ENCODE measurements at regions not wholly inside any gene's neighbourhood (a gene's known extent, or its start where the extent isn't known, plus 50 kb on each side); places are given as distances from the start of the nearest gene placed in this dataset.

DNA sequence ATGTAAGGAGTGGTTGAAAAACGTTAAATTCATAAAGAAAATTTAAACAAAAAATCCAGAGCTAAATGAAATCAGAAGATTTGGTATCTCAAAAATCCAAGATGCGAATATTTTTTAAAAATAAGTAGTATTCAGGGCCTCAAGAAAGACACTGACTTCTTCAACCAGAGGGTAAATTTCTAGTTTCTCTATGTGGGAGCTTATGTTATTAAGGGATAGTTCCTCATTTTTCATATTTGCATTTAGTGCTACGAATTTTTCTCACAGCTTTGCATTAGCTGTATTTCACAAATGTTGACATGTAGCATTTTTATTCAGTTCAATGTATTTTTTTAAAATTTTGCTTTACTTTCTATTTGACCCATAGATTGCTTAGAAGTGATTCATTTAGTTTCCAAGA is 454.7 kb downstream of the CBLN2 start:
- DNase-seq, result no peak
- H3K14ac ChIP-seq (ENCODE audit: low read length in 2 of 2), result no peak overlapping the region
- H2AFZ ChIP-seq (ENCODE audit: low read depth, low read length), result no peak overlapping the region
- no CpG with 5 or more reads among the region's 3 CpGs for WGBS
- no peak overlapping the region for H2BK12ac ChIP-seq (ENCODE audit: low read length in 2 of 2)
- H3K4me2 ChIP-seq (ENCODE audit: low read length, poor library complexity, severe bottlenecking), result no peak overlapping the region
- H3K4me1 ChIP-seq (ENCODE audit: control insufficient read depth, insufficient read depth, low read depth, low read length), result no peaks in the 10 kb centered on the region
- H3K9me3 ChIP-seq (ENCODE audit: control insufficient read depth, low read length), result no peaks in the 10 kb centered on the region
- no peak overlapping the region for H3K4ac ChIP-seq (ENCODE audit: low read depth in 1 of 2, low read length in 2 of 2)
- H2AK5ac ChIP-seq (ENCODE audit: low read length, severe bottlenecking), result no peak overlapping the region
- no peak overlapping the region for H4K8ac ChIP-seq (ENCODE audit: low read length)
- H3K36me3 ChIP-seq (ENCODE audit: control insufficient read depth in 1 of 2, insufficient read depth in 2 of 2, low read depth in 1 of 2, low read length in 2 of 2), result no peaks in the 10 kb centered on the region
- no peak overlapping the region for H4K91ac ChIP-seq (ENCODE audit: low read length)
- H2BK5ac ChIP-seq (ENCODE audit: low read depth, low read length, poor library complexity, severe bottlenecking), result no peak overlapping the region
- H3K79me1 ChIP-seq (replicated peaks; ENCODE audit: low read length, poor library complexity, severe bottlenecking), result no peaks in the 10 kb centered on the region
- no peaks in the 10 kb centered on the region for H3K27me3 ChIP-seq (ENCODE audit: control insufficient read depth in 1 of 2, insufficient read depth in 1 of 2, low read length in 2 of 2)
- no peak overlapping the region for H3K9ac ChIP-seq (ENCODE audit: low read length)
- H2BK15ac ChIP-seq (ENCODE audit: low read depth, poor library complexity, severe bottlenecking), result no peak overlapping the region
- no peak overlapping the region for H2BK120ac ChIP-seq (ENCODE audit: low read depth, low read length)
- H3K27ac ChIP-seq (ENCODE audit: low read length, poor library complexity, severe bottlenecking), result no peak overlapping the region
- no peak overlapping the region for H3K18ac ChIP-seq (ENCODE audit: low read depth in 1 of 2, low read length in 2 of 2)
- no peak overlapping the region for H3K23ac ChIP-seq (ENCODE audit: low read length in 2 of 2)
- no peak overlapping the region for H3K4me3 ChIP-seq (ENCODE audit: insufficient read depth in 1 of 2, low read depth in 1 of 2, low read length in 2 of 2)

GRCh38 chr18:72086421-72086820 is 457.7 kb downstream of the CBLN2 start:
- Histone ChIP-seq H3K27ac (ENCODE audit: low read length, poor library complexity, severe bottlenecking) (no peak overlapping the region), H4K91ac (ENCODE audit: low read length) (no peak overlapping the region), H3K23ac (ENCODE audit: low read length in 2 of 2) (no peak overlapping the region), H3K27me3 (ENCODE audit: control insufficient read depth in 1 of 2, insufficient read depth in 1 of 2, low read length in 2 of 2) (no peaks in the 10 kb centered on the region), H3K4ac (ENCODE audit: low read depth in 1 of 2, low read length in 2 of 2) (no peak overlapping the region), H4K8ac (ENCODE audit: low read length) (no peak overlapping the region), H3K79me1 (replicated peaks; ENCODE audit: low read length, poor library complexity, severe bottlenecking) (no peaks in the 10 kb centered on the region), H3K9ac (ENCODE audit: low read length) (no peak overlapping the region), H2BK120ac (ENCODE audit: low read depth, low read length) (no peak overlapping the region), H3K4me2 (ENCODE audit: low read length, poor library complexity, severe bottlenecking) (no peak overlapping the region), H2AFZ (ENCODE audit: low read depth, low read length) (no peak overlapping the region), H3K4me1 (ENCODE audit: control insufficient read depth, insufficient read depth, low read depth, low read length) (no peaks in the 10 kb centered on the region), H2BK15ac (ENCODE audit: low read depth, poor library complexity, severe bottlenecking) (no peak overlapping the region), H2BK5ac (ENCODE audit: low read depth, low read length, poor library complexity, severe bottlenecking) (no peak overlapping the region), H3K14ac (ENCODE audit: low read length in 2 of 2) (no peak overlapping the region), H2BK12ac (ENCODE audit: low read length in 2 of 2) (no peak overlapping the region), H3K18ac (ENCODE audit: low read depth in 1 of 2, low read length in 2 of 2) (no peak overlapping the region), H2AK5ac (ENCODE audit: low read length, severe bottlenecking) (no peak overlapping the region), H3K9me3 (ENCODE audit: control insufficient read depth, low read length) (no peaks in the 10 kb centered on the region), H3K4me3 (ENCODE audit: insufficient read depth in 1 of 2, low read depth in 1 of 2, low read length in 2 of 2) (no peak overlapping the region), H3K36me3 (ENCODE audit: control insufficient read depth in 1 of 2, insufficient read depth in 2 of 2, low read depth in 1 of 2, low read length in 2 of 2) (no peaks in the 10 kb centered on the region)
- no peak for DNase-seq
- 7% methylated on average over 4 of the region's 4 CpGs for WGBS

DNA sequence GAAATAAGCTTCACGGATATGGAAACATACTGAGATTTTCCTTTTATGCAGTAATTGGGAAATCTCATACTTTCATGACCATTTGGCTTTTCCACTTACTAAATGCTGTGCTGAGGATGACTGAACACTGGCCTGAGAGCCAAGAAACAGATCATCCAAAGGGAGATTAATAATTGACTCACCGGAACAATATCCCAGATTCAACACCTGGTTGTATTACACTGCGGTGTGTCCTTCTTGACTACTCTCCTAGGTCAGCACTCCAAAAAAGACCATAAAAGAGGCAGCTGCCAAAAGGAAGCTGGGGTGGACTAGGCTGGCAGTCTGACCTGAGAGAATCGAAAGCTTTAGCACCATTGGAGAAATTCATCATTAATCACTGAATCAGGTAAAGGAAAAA is 469.1 kb downstream of the CBLN2 start:
- Histone ChIP-seq H4K8ac (ENCODE audit: low read length) (no peak overlapping the region), H3K36me3 (ENCODE audit: control insufficient read depth in 1 of 2, insufficient read depth in 2 of 2, low read depth in 1 of 2, low read length in 2 of 2) (no peaks in the 10 kb centered on the region), H3K23ac (ENCODE audit: low read length in 2 of 2) (no peak overlapping the region), H2BK15ac (ENCODE audit: low read depth, poor library complexity, severe bottlenecking) (no peak overlapping the region), H3K9ac (ENCODE audit: low read length) (no peak overlapping the region), H2BK12ac (ENCODE audit: low read length in 2 of 2) (no peak overlapping the region), H3K4me3 (ENCODE audit: insufficient read depth in 1 of 2, low read depth in 1 of 2, low read length in 2 of 2) (no peak overlapping the region), H3K79me1 (replicated peaks; ENCODE audit: low read length, poor library complexity, severe bottlenecking) (no peaks in the 10 kb centered on the region), H3K27ac (ENCODE audit: low read length, poor library complexity, severe bottlenecking) (no peak overlapping the region), H3K4me2 (ENCODE audit: low read length, poor library complexity, severe bottlenecking) (no peak overlapping the region), H3K18ac (ENCODE audit: low read depth in 1 of 2, low read length in 2 of 2) (no peak overlapping the region), H3K4me1 (ENCODE audit: control insufficient read depth, insufficient read depth, low read depth, low read length) (no peaks in the 10 kb centered on the region), H4K91ac (ENCODE audit: low read length) (no peak overlapping the region), H2BK120ac (ENCODE audit: low read depth, low read length) (no peak overlapping the region), H3K4ac (ENCODE audit: low read depth in 1 of 2, low read length in 2 of 2) (no peak overlapping the region), H2AFZ (ENCODE audit: low read depth, low read length) (no peak overlapping the region), H3K27me3 (ENCODE audit: control insufficient read depth in 1 of 2, insufficient read depth in 1 of 2, low read length in 2 of 2) (no peaks in the 10 kb centered on the region), H2BK5ac (ENCODE audit: low read depth, low read length, poor library complexity, severe bottlenecking) (no peak overlapping the region), H3K9me3 (ENCODE audit: control insufficient read depth, low read length) (peaks cover 28% of the 10 kb centered on the region), H3K14ac (ENCODE audit: low read length in 2 of 2) (no peak overlapping the region), H2AK5ac (ENCODE audit: low read length, severe bottlenecking) (no peak overlapping the region)
- 92% methylated on average over 2 of the region's 4 CpGs for WGBS
- no peak for DNase-seq

GRCh38 chr18:72063001-72063400 is 481.1 kb downstream of the CBLN2 start:
- Histone ChIP-seq H3K4me3 (ENCODE audit: insufficient read depth in 1 of 2, low read depth in 1 of 2, low read length in 2 of 2) (no peak overlapping the region), H3K36me3 (ENCODE audit: control insufficient read depth in 1 of 2, insufficient read depth in 2 of 2, low read depth in 1 of 2, low read length in 2 of 2) (no peaks in the 10 kb centered on the region), H3K9me3 (ENCODE audit: control insufficient read depth, low read length) (no peaks in the 10 kb centered on the region), H3K27ac (ENCODE audit: low read length, poor library complexity, severe bottlenecking) (no peak overlapping the region), H3K23ac (ENCODE audit: low read length in 2 of 2) (no peak overlapping the region), H3K27me3 (ENCODE audit: control insufficient read depth in 1 of 2, insufficient read depth in 1 of 2, low read length in 2 of 2) (no peaks in the 10 kb centered on the region), H3K4ac (ENCODE audit: low read depth in 1 of 2, low read length in 2 of 2) (no peak overlapping the region), H2BK5ac (ENCODE audit: low read depth, low read length, poor library complexity, severe bottlenecking) (no peak overlapping the region), H3K79me1 (replicated peaks; ENCODE audit: low read length, poor library complexity, severe bottlenecking) (no peaks in the 10 kb centered on the region), H3K9ac (ENCODE audit: low read length) (no peak overlapping the region), H2BK12ac (ENCODE audit: low read length in 2 of 2) (no peak overlapping the region), H3K14ac (ENCODE audit: low read length in 2 of 2) (no peak overlapping the region), H4K91ac (ENCODE audit: low read length) (no peak overlapping the region), H3K4me2 (ENCODE audit: low read length, poor library complexity, severe bottlenecking) (no peak overlapping the region), H2BK15ac (ENCODE audit: low read depth, poor library complexity, severe bottlenecking) (no peak overlapping the region), H3K4me1 (ENCODE audit: control insufficient read depth, insufficient read depth, low read depth, low read length) (no peaks in the 10 kb centered on the region), H4K8ac (ENCODE audit: low read length) (no peak overlapping the region), H3K18ac (ENCODE audit: low read depth in 1 of 2, low read length in 2 of 2) (no peak overlapping the region), H2BK120ac (ENCODE audit: low read depth, low read length) (no peak overlapping the region), H2AK5ac (ENCODE audit: low read length, severe bottlenecking) (no peak overlapping the region), H2AFZ (ENCODE audit: low read depth, low read length) (no peak overlapping the region)
- DNase-seq, result no peak
- WGBS, result 75% methylated on average over 6 of the region's 7 CpGs

Data from mesenchymal stem cell (in vitro differentiated cells and primary cell).